ENCODE measurements at regions not wholly inside any gene's neighbourhood (a gene's known extent, or its start where the extent isn't known, plus 50 kb on each side); places are given as distances from the start of the nearest gene placed in this dataset.
A peak's percentile ranks its signal among the peaks of the same experiment; 100 is the strongest.

DNA sequence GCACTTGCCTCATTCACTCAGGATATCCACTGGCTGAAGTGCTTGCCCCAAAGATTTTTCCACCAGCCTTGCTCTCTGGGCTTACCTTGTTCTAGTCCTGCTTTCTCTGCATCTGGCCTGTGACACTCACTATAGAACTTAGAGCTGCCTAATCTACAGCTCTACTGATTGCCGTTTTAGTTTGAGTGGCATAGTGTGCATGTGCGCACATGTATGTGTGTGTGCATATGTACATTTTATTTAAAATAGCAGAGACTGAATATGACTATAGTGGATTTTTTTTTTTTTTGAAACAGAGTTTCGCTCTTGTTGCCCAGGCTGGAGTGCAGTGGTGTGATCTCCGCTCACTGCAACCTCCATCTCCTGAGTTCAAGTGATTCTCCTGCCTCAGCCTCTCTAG lies 92.0 kb upstream of the CCDC190 start:
- no peak overlapping the region for H3K27ac ChIP-seq (ENCODE audit: low read length)
- DNase-seq = no peak
- no peaks in the 10 kb centered on the region for H3K9me3 ChIP-seq (replicated peaks; ENCODE audit: insufficient read depth, low read length)
- H3F3A ChIP-seq (ENCODE audit: insufficient read depth, low read length) = no peaks in the 10 kb centered on the region; the same call in 1 of the 2 replicates
- no peaks in the 10 kb centered on the region for H3K79me2 ChIP-seq (ENCODE audit: low read length)
- no peaks in the 10 kb centered on the region for H3K9me2 ChIP-seq (replicated peaks; ENCODE audit: insufficient read depth, low read length)
- no peak overlapping the region for H3K4me2 ChIP-seq (ENCODE audit: low read depth, low read length)
- peaks cover 7% of the 10 kb centered on the region; the same call in 1 of the 2 replicates for H3K4me1 ChIP-seq (ENCODE audit: low read length)
- no peaks in the 10 kb centered on the region for H3K27me3 ChIP-seq (replicated peaks; ENCODE audit: insufficient read depth, low read length)
- TF ChIP-seq EZH2phosphoT487 (IDR thresholded peaks at IDR 0.05; ENCODE audit: low read length) (no peak), CTCF (IDR thresholded peaks at IDR 0.05; ENCODE audit: low read length) (no peak), EZH2 (optimal IDR thresholded peaks at IDR 0.05; ENCODE audit: low read depth, low read length) (no peak)
- no peaks in the 10 kb centered on the region for H4K20me1 ChIP-seq (ENCODE audit: insufficient read depth, low read length)
- H3K9ac ChIP-seq (ENCODE audit: low read length) = no peak overlapping the region
- no peaks in the 10 kb centered on the region for H3K36me3 ChIP-seq (replicated peaks; ENCODE audit: insufficient read depth, low read length)
- H3K4me3 ChIP-seq (ENCODE audit: low read length) = no peak overlapping the region
- H2AFZ ChIP-seq (ENCODE audit: low read length) = no peak overlapping the region

- TF ChIP-seq CTCF (IDR thresholded peaks at IDR 0.05; ENCODE audit: low read length) (no peak), EZH2phosphoT487 (IDR thresholded peaks at IDR 0.05; ENCODE audit: low read length) (no peak), EZH2 (optimal IDR thresholded peaks at IDR 0.05; ENCODE audit: low read depth, low read length) (no peak)
- Histone ChIP-seq H2AFZ (ENCODE audit: low read length) (0 out of 2 replicates have a peak overlapping the region, but pooled peaks have one; percentile 16), H3K9me3 (replicated peaks; ENCODE audit: insufficient read depth, low read length) (no peaks in the 10 kb centered on the region), H3F3A (ENCODE audit: insufficient read depth, low read length) (no peaks in the 10 kb centered on the region; the same call in 1 of the 2 replicates), H3K4me1 (ENCODE audit: low read length) (peaks cover 7% of the 10 kb centered on the region; the same call in 1 of the 2 replicates), H3K4me2 (ENCODE audit: low read depth, low read length) (peak overlapping the region; percentile 2; the same call in 1 of the 2 replicates), H3K79me2 (ENCODE audit: low read length) (no peaks in the 10 kb centered on the region), H4K20me1 (ENCODE audit: insufficient read depth, low read length) (no peaks in the 10 kb centered on the region), H3K27me3 (replicated peaks; ENCODE audit: insufficient read depth, low read length) (no peaks in the 10 kb centered on the region), H3K36me3 (replicated peaks; ENCODE audit: insufficient read depth, low read length) (no peaks in the 10 kb centered on the region), H3K4me3 (ENCODE audit: low read length) (no peak overlapping the region), H3K27ac (ENCODE audit: low read length) (peak overlapping the region; percentile 13; the same call in 1 of the 2 replicates), H3K9ac (ENCODE audit: low read length) (no peak overlapping the region), H3K9me2 (replicated peaks; ENCODE audit: insufficient read depth, low read length) (no peaks in the 10 kb centered on the region)
- DNase-seq = peak; percentile 53
Measured at GRCh38 chr1:162951553-162952315, 90.8 kb upstream of the CCDC190 start.

- no peaks in the 10 kb centered on the region for H3K27me3 ChIP-seq (replicated peaks; ENCODE audit: insufficient read depth, low read length)
- H3K36me3 ChIP-seq (replicated peaks; ENCODE audit: insufficient read depth, low read length) = no peaks in the 10 kb centered on the region
- no peak overlapping the region for H3K27ac ChIP-seq (ENCODE audit: low read length)
- no peak overlapping the region for H3K4me3 ChIP-seq (ENCODE audit: low read length)
- no peak overlapping the region for H2AFZ ChIP-seq (ENCODE audit: low read length)
- H3K9me3 ChIP-seq (replicated peaks; ENCODE audit: insufficient read depth, low read length) = no peaks in the 10 kb centered on the region
- H3K4me2 ChIP-seq (ENCODE audit: low read depth, low read length) = no peak overlapping the region
- H3K79me2 ChIP-seq (ENCODE audit: low read length) = no peaks in the 10 kb centered on the region
- H3K9me2 ChIP-seq (replicated peaks; ENCODE audit: insufficient read depth, low read length) = no peaks in the 10 kb centered on the region
- H3K9ac ChIP-seq (ENCODE audit: low read length) = no peak overlapping the region
- H4K20me1 ChIP-seq (ENCODE audit: insufficient read depth, low read length) = no peaks in the 10 kb centered on the region
- H3K4me1 ChIP-seq (ENCODE audit: low read length) = peaks cover 7% of the 10 kb centered on the region; the same call in 1 of the 2 replicates
- no peak for DNase-seq
- TF ChIP-seq CTCF (IDR thresholded peaks at IDR 0.05; ENCODE audit: low read length) (no peak), EZH2phosphoT487 (IDR thresholded peaks at IDR 0.05; ENCODE audit: low read length) (no peak)
- H3F3A ChIP-seq (ENCODE audit: insufficient read depth, low read length) = no peaks in the 10 kb centered on the region; the same call in 1 of the 2 replicates
Measured at GRCh38 chr1:162950187-162950586, 89.2 kb upstream of the CCDC190 start.

All from MM.1S (cell line).